ENCODE measurements at regions not wholly inside any gene's neighbourhood (a gene's known extent, or its start where the extent isn't known, plus 50 kb on each side); places are given as distances from the start of the nearest gene placed in this dataset.

DNA sequence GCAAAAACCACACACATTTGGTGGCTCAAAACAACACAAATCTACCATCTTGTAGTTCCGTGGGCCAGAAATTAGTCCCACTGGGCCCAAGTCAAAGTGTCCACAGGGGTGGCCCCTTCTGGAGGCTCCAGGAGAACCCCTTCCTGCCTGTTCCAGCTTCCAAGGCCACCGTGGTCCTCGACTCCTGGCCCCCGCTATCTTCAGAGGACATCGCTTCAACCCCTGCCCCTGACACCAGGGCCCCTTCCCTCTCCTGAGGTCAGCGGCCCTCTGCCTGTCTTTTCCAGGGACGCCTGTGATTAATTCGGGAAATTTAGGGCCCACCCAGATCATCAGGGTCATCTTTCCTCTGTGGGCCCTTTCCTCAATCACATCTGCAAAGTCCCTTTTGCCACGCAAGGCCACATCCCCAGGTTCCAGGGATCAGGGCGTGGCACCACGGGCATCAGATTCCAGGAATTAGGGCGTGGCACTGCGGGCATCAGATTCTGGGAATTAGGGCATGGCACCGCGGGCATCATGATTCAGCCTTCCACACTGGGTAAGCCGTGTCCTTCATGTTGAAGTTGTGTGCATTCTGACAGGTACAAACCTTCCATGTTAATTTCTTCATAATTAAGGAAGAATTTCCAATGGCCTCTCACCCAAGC is 59.9 kb upstream of the SMOC2 start:
- DNase-seq (ENCODE audit: extremely low spot score), result no peak

DNA sequence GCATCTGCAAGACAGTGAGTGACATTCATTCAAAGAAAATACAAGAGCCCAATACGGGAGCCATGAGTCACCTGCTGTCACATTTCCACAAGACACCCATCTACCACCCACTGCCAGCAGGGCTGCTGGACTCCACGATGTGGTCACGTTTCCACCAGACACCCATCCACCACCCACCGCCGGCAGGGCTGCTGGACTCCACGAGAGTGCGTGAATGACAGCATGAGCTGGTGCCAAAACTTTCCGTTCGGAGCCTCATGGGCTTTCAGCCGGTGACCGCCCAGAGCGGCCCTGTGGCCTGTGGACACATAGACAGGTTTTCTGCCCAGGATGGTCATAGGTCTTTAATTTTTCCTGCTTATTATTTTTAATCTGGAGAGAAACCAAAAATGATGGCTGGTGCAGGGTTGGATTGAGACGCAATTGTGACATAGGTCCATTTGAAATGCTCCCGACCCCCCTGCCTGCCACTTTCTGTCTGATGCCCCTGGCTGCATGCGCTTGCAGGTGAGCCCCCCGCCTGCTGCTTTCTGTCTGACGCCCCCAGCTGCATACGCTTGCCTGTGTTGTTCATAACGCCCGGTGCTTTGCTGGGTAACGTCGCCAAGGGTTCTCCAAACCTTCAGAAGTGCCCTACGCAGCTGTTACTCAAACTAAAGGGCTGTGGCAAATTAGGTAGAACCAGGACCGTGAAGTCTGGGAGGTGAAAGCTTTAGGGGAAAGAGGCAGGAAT is 59.1 kb upstream of the SMOC2 start:
- TF ChIP-seq ARNT (IDR thresholded peaks at IDR 0.05) (no peak), FOXK2 (IDR thresholded peaks at IDR 0.05) (no peak), ELF4 (IDR thresholded peaks at IDR 0.05) (no peak), TARDBP (IDR thresholded peaks at IDR 0.05) (no peak), L3MBTL2 (conservative IDR thresholded peaks at IDR 0.05) (no peak), NFRKB (IDR thresholded peaks at IDR 0.05) (no peak), SP1 (IDR thresholded peaks at IDR 0.05) (no peak)
- DNase-seq (ENCODE audit: extremely low spot score), result no peak
- ChIA-PET POLR2A (no interaction called here), CTCF (interaction anchor here (0.6 kb wide), 1 partner anchor 1134 kb away, joined by 3 read pairs; no protein-coding TSS in a partner anchor)

More for the DNA sequence above, 59.9 kb upstream of the SMOC2 start:
- TF ChIP-seq ZNF384 (IDR thresholded peaks at IDR 0.05), result no peak
- no peak for TF ChIP-seq FOXA1 (IDR thresholded peaks at IDR 0.05)
- no peak for TF ChIP-seq ARNT (IDR thresholded peaks at IDR 0.05)
- TF ChIP-seq SP1 (IDR thresholded peaks at IDR 0.05), result no peak
- TF ChIP-seq HDGF (IDR thresholded peaks at IDR 0.05; ENCODE audit: borderline replicate concordance), result no peak
- no peak for TF ChIP-seq NFRKB (IDR thresholded peaks at IDR 0.05)
- TF ChIP-seq ELF4 (IDR thresholded peaks at IDR 0.05), result no peak
- TF ChIP-seq SUZ12 (IDR thresholded peaks at IDR 0.05), result no peak
- no peak for TF ChIP-seq FOXK2 (IDR thresholded peaks at IDR 0.05)
- no peak for TF ChIP-seq BHLHE40 (IDR thresholded peaks at IDR 0.05; ENCODE audit: borderline replicate concordance)
- no peak for TF ChIP-seq TARDBP (IDR thresholded peaks at IDR 0.05)
- TF ChIP-seq LEF1 (IDR thresholded peaks at IDR 0.05; ENCODE audit: borderline replicate concordance), result no peak
- no peak for TF ChIP-seq CTBP1 (IDR thresholded peaks at IDR 0.05; ENCODE audit: borderline replicate concordance)
- no peak for TF ChIP-seq FOXM1 (IDR thresholded peaks at IDR 0.05; ENCODE audit: borderline replicate concordance)
- TF ChIP-seq, protein P1, sequence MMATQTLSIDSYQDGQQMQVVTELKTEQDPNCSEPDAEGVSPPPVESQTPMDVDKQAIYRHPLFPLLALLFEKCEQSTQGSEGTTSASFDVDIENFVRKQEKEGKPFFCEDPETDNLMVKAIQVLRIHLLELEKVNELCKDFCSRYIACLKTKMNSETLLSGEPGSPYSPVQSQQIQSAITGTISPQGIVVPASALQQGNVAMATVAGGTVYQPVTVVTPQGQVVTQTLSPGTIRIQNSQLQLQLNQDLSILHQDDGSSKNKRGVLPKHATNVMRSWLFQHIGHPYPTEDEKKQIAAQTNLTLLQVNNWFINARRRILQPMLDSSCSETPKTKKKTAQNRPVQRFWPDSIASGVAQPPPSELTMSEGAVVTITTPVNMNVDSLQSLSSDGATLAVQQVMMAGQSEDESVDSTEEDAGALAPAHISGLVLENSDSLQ (IDR thresholded peaks at IDR 0.05), result no peak
- CTCF ChIA-PET, result no interaction called here
- POLR2A ChIA-PET, result no interaction called here

DNA sequence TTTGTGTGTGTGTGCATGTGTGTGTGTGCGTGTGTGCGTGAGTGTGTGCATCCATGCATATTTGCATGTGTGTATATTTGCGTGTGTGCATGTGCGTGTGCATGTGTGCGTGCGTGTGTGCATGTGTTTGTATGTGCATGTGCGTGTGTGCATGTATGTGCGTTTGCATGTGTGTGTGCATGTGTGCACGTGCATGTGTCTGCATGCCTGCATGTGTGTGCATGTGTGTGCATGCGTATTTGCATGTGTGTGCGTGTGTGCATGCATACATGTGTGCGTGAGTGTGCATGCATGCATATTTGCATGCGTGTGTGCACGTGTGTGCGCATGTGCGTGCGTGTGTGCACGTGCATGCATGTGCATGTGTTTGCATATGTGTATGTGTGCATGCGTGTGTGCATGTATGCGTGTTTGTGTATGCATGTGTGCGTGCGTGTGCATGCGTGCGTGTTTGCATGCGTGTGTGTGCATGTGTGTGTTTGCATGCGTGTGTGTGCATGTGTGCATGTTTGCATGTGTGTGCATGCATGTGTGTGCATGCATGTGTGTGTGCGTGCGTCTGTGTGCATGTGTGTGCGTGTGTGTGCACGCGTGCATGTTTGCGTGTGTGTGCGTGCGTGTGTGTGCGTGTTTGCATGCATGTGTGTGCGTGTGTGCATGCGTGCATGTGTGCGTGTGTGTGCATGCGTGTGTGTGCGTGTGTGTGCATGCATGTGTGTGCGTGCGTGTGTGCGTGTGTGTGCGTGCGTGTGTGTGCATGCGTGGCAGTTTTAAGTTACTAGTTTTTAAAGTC is 57.7 kb upstream of the SMOC2 start:
- ChIA-PET CTCF (no interaction called here), POLR2A (no interaction called here)
- DNase-seq (ENCODE audit: extremely low spot score), result no peak
- TF ChIP-seq HDGF (IDR thresholded peaks at IDR 0.05; ENCODE audit: borderline replicate concordance) (no peak), TARDBP (IDR thresholded peaks at IDR 0.05) (no peak), FOXM1 (IDR thresholded peaks at IDR 0.05; ENCODE audit: borderline replicate concordance) (no peak), SUZ12 (IDR thresholded peaks at IDR 0.05) (no peak), ARNT (IDR thresholded peaks at IDR 0.05) (no peak), FOXK2 (IDR thresholded peaks at IDR 0.05) (no peak), ELF4 (IDR thresholded peaks at IDR 0.05) (no peak), ZNF384 (IDR thresholded peaks at IDR 0.05) (no peak)
- TF ChIP-seq, protein P1 (IDR thresholded peaks at IDR 0.05), result no peak

DNA sequence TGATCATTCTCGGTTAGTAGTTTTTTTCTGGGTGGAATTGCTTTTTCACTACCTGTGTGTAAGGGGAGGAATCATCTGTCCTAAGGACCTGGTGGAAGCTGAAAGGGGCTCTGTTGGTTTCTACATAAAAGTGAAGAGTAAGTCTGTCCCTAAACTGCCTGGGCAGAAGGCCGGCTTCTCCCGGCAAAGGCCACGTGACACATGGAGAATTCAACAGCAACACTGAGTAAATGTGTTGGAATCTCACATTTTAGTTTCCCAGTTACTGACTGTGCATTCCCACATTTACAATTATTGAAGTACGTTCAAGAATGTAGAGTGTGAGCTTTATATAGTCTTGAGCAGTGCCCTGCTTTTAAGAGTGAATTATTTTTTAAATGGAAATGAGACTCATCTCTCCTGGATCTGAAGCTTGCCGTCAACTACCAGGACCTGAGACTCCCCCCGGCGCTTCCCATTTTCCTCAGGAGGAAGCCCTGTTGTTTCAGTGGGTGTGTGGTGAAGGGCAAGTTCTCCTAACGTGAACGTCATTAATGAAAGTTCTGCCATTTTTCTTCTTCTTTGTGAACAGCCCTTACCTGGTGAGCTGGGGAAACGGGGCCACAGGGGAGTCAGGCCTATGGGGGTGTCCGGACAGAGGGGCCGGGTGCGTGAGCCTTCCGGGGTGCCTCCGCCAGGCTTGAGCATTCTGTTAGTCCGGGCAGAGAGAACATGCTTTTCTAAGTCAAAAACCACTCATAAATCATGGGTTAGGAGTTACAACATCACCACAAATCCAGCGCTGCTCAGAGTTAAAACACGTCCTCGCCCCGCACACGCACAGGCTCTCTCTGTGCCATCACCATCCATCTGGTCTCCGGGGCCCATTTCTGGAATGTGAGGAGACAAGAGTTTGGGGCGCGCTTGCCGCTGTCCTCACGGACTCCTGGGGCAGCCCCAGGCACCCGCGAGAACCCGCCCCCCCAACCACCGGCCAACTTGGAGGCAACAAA is 56.6 kb upstream of the SMOC2 start:
- DNase-seq (ENCODE audit: extremely low spot score), result no peak
- TF ChIP-seq SUZ12 (IDR thresholded peaks at IDR 0.05) (no peak), FOXM1 (IDR thresholded peaks at IDR 0.05; ENCODE audit: borderline replicate concordance) (no peak), TARDBP (IDR thresholded peaks at IDR 0.05) (no peak), HDGF (IDR thresholded peaks at IDR 0.05; ENCODE audit: borderline replicate concordance) (no peak), SP1 (IDR thresholded peaks at IDR 0.05) (no peak), NFRKB (IDR thresholded peaks at IDR 0.05) (no peak), BHLHE40 (IDR thresholded peaks at IDR 0.05; ENCODE audit: borderline replicate concordance) (no peak), FOXA1 (IDR thresholded peaks at IDR 0.05) (no peak), ARNT (IDR thresholded peaks at IDR 0.05) (no peak), ZNF384 (IDR thresholded peaks at IDR 0.05) (no peak)
- ChIA-PET CTCF (no interaction called here), POLR2A (no interaction called here)

DNA sequence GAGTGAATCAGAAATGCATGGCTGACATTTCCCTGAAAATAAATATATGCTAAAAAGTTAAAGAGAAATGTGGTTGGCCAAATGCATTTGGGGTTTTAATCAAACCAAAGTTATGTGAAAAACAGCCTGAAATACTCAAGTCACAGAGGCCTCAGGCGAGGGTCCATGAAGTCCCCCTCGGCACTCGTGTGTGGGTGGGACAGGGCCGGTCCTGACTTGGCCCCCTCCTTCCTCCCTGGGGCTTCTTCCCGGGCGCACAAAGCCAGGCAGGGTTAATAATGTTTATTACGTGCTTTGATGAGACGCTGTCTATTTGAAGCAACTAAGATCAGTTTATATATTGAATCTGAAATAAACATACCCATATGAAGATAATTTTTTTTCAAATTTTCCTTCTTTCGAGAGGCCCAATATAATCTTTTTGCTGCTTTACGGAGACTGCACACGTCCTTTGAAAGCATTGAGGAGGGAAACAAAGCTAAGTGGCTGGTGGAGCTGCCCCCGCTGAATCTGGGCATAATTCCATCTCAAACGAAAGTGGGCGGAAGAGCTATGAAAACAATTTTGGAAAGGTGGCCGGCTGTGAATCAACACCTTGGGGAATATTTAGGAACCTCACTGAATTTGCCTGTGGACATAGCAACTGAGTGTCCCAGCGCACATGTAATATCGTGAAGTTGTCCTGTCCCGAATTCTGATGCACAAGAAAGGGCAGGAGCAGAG is 55.8 kb upstream of the SMOC2 start:
- no peak for DNase-seq (ENCODE audit: extremely low spot score)
- ChIA-PET POLR2A (no interaction called here), CTCF (no interaction called here)
- TF ChIP-seq L3MBTL2 (conservative IDR thresholded peaks at IDR 0.05), result no peak
- no peak for TF ChIP-seq HDGF (IDR thresholded peaks at IDR 0.05; ENCODE audit: borderline replicate concordance)
- TF ChIP-seq ZNF384 (IDR thresholded peaks at IDR 0.05), result no peak
- TF ChIP-seq TARDBP (IDR thresholded peaks at IDR 0.05), result no peak
- TF ChIP-seq FOXM1 (IDR thresholded peaks at IDR 0.05; ENCODE audit: borderline replicate concordance), result no peak
- TF ChIP-seq BHLHE40 (IDR thresholded peaks at IDR 0.05; ENCODE audit: borderline replicate concordance), result no peak
- no peak for TF ChIP-seq FOXK2 (IDR thresholded peaks at IDR 0.05)
- no peak for TF ChIP-seq ARNT (IDR thresholded peaks at IDR 0.05)
- no peak for TF ChIP-seq LEF1 (IDR thresholded peaks at IDR 0.05; ENCODE audit: borderline replicate concordance)
- TF ChIP-seq CTBP1 (IDR thresholded peaks at IDR 0.05; ENCODE audit: borderline replicate concordance), result no peak
- TF ChIP-seq SP1 (IDR thresholded peaks at IDR 0.05), result no peak
- TF ChIP-seq, protein P1 (IDR thresholded peaks at IDR 0.05), result no peak

All from HEK293T (cell line).